Common myeloid progenitor, CD34-positive (primary cell): ENCODE measurements at regions not wholly inside any gene's neighbourhood (a gene's known extent, or its start where the extent isn't known, plus 50 kb on each side); places are given as distances from the start of the nearest gene placed in this dataset.

Source experiments
- CTCF ChIA-PET: fragments of 350-600 bp; sonication (Branson Sonifier 250); formaldehyde crosslinking; loops from one replicate; lab custom pipeline; 2021; ENCODE audit warnings: antibody characterized with exemption; lab: Charles Lee
- POLR2A ChIA-PET: fragments of 350-600 bp; sonication (Branson Sonifier 250); formaldehyde crosslinking; loops from one replicate; lab custom pipeline; 2021; ENCODE audit warnings: antibody characterized with exemption; lab: Charles Lee
- DNase-seq, 3 donors: peaks; one replicate each; pipeline versions ENCODE4 v3.0.0 to v3.0.0-alpha.2; 2013
- H3K27ac ChIP-seq, 2 experiments: 1 replicate in 1 of 2; 2 replicates in 1 of 2; pipeline ENCODE4 v1.7.0; 2013; ENCODE audit warnings: inconsistent platforms in 2 of 2, low read length in 2 of 2, mild to moderate bottlenecking in 2 of 2, low read depth in 1 of 2, moderate library complexity in 1 of 2; ENCODE audit not compliant: severe bottlenecking in 2 of 2, insufficient read depth in 1 of 2, poor library complexity in 1 of 2
- H3K27me3 ChIP-seq, 5 experiments: replicated peaks in 2 of 5; 1 replicate in 3 of 5; 2 replicates in 2 of 5; pipeline versions ENCODE4 v1.6.1 to v1.7.0; 2013; ENCODE audit warnings: low read length in 4 of 5, mild to moderate bottlenecking in 2 of 5, moderate library complexity in 2 of 5, inconsistent platforms in 1 of 5; ENCODE audit not compliant: insufficient read depth in 5 of 5, control insufficient read depth in 4 of 5
- H3K36me3 ChIP-seq, 4 experiments: 1 replicate in 2 of 4; 2 replicates in 2 of 4; pipeline versions ENCODE4 v1.6.1 to v1.7.0; 2013; ENCODE audit warnings: low read length in 3 of 4, control low read depth in 1 of 4, mild to moderate bottlenecking in 1 of 4; ENCODE audit not compliant: control insufficient read depth in 4 of 4, insufficient read depth in 4 of 4
- H3K4me1 ChIP-seq, 4 experiments: 1 replicate in 3 of 4; 2 replicates in 1 of 4; pipeline versions ENCODE4 v1.6.1 to v1.7.1; 2013; ENCODE audit warnings: low read length in 3 of 4, mild to moderate bottlenecking in 3 of 4, control low read depth in 1 of 4, inconsistent platforms in 1 of 4, moderate library complexity in 1 of 4; ENCODE audit not compliant: control insufficient read depth in 4 of 4, insufficient read depth in 4 of 4; ENCODE audit errors: control extremely low read depth in 1 of 4
- H3K4me3 ChIP-seq, 7 experiments: 1 replicate in 4 of 7; 2 replicates in 3 of 7; pipeline versions ENCODE4 v1.5.1 to v1.7.0; 2013; ENCODE audit warnings: mild to moderate bottlenecking in 7 of 7, low read length in 6 of 7, moderate library complexity in 6 of 7, inconsistent platforms in 2 of 7, low read depth in 2 of 7, control low read depth in 1 of 7; ENCODE audit not compliant: insufficient read depth in 4 of 7, control insufficient read depth in 1 of 7; ENCODE audit errors: extremely low read depth in 1 of 7
- H3K9me3 ChIP-seq, 5 experiments: 1 replicate in 4 of 5; 2 replicates in 1 of 5; pipeline versions ENCODE4 v1.6.1 to v1.7.1; 2013; ENCODE audit warnings: low read length in 4 of 5, mild to moderate bottlenecking in 2 of 5, inconsistent platforms in 1 of 5, low read depth in 1 of 5, moderate library complexity in 1 of 5; ENCODE audit not compliant: control insufficient read depth in 4 of 5, insufficient read depth in 2 of 5; ENCODE audit errors: control extremely low read depth in 1 of 5
- WGBS: methylation state at CpG from one replicate; pipeline ENCODE4 v1.1.5; 2013; ENCODE audit not compliant: insufficient coverage; 5-methylcytosine and 5-hydroxymethylcytosine counted together

GRCh38 chr3:44108481-44108880 is 133.2 kb upstream of the TOPAZ1 start:
- POLR2A ChIA-PET: interaction anchor here (0.5 kb wide), 1 partner anchor 27 kb away, joined by 4 read pairs; no protein-coding TSS in a partner anchor
- Histone ChIP-seq H3K36me3 (no peaks in the 10 kb centered on the region), H3K4me1 (peaks cover 0 to 13% (median 0%) of the 10 kb centered on the region in 4 experiments), H3K4me3 (no peak overlapping the region), H3K9me3 (no peaks in the 10 kb centered on the region), H3K27ac (no peak overlapping the region), H3K27me3 (no peaks in the 10 kb centered on the region)
- 100% methylated on average over 3 of the region's 3 CpGs for WGBS
- no peak for DNase-seq
- CTCF ChIA-PET: interaction anchor here (1.8 kb wide), 1 partner anchor 18 kb away, joined by 4 read pairs; no protein-coding TSS in a partner anchor

- no peak overlapping the region for H3K27ac ChIP-seq
- no peak for DNase-seq
- no peaks in the 10 kb centered on the region for H3K9me3 ChIP-seq
- H3K36me3 ChIP-seq: no peaks in the 10 kb centered on the region
- POLR2A ChIA-PET: no interaction called here
- peaks cover 0 to 8% (median 0%) of the 10 kb centered on the region in 4 experiments for H3K4me1 ChIP-seq
- CTCF ChIA-PET: interaction anchor here (0.9 kb wide), 1 partner anchor 28 kb away, joined by 3 read pairs; no protein-coding TSS in a partner anchor
- H3K4me3 ChIP-seq: no peak overlapping the region
- peaks cover 0 to 3% (median 0%) of the 10 kb centered on the region in 5 experiments for H3K27me3 ChIP-seq
- 97% methylated on average over 6 of the region's 7 CpGs for WGBS
These were observed 131.8 kb upstream of the TOPAZ1 start for GRCh38 chr3:44109771-44110361.

GRCh38 chr3:44110648-44111047 is 131.0 kb upstream of the TOPAZ1 start:
- peaks cover 0 to 6% (median 0%) of the 10 kb centered on the region in 5 experiments for H3K27me3 ChIP-seq
- no peak overlapping the region for H3K4me3 ChIP-seq
- H3K36me3 ChIP-seq: no peaks in the 10 kb centered on the region
- CTCF ChIA-PET: interaction anchor here (0.9 kb wide), 1 partner anchor 27 kb away, joined by 3 read pairs; no protein-coding TSS in a partner anchor
- 92% methylated on average over 7 of the region's 9 CpGs for WGBS
- H3K27ac ChIP-seq: no peak overlapping the region
- no peak for DNase-seq
- POLR2A ChIA-PET: no interaction called here
- H3K9me3 ChIP-seq: no peaks in the 10 kb centered on the region
- peaks cover 0 to 1% (median 0%) of the 10 kb centered on the region in 4 experiments for H3K4me1 ChIP-seq

- Histone ChIP-seq H3K4me1 (no peaks in the 10 kb centered on the region), H3K36me3 (no peaks in the 10 kb centered on the region), H3K4me3 (no peak overlapping the region), H3K9me3 (no peaks in the 10 kb centered on the region), H3K27ac (no peak overlapping the region), H3K27me3 (peaks cover 0 to 7% (median 1%) of the 10 kb centered on the region in 5 experiments)
- CTCF ChIA-PET: no interaction called here
- 97% methylated on average over 2 of the region's 2 CpGs for WGBS
- DNase-seq: no peak
- POLR2A ChIA-PET: no interaction called here
These were observed 130.2 kb upstream of the TOPAZ1 start for GRCh38 chr3:44111482-44111881.

- H3K4me3 ChIP-seq: no peak overlapping the region
- CTCF ChIA-PET: interaction anchor here (0.9 to 1.7 kb wide), 11 partner anchors 9 to 568 kb away, joined by 3 to 8 read pairs (median 3); no protein-coding TSS in a partner anchor
- peak; percentile 27 to 58 (median 45) for DNase-seq
- H3K27ac ChIP-seq: no peak overlapping the region
- H3K36me3 ChIP-seq: no peaks in the 10 kb centered on the region
- POLR2A ChIA-PET: no interaction called here
- peaks cover 0 to 10% (median 4%) of the 10 kb centered on the region in 5 experiments for H3K27me3 ChIP-seq
- H3K4me1 ChIP-seq: no peaks in the 10 kb centered on the region
- 64% methylated on average over 10 of the region's 12 CpGs for WGBS
- H3K9me3 ChIP-seq: no peaks in the 10 kb centered on the region
These were observed 127.5 kb upstream of the TOPAZ1 start for GRCh38 chr3:44114142-44114541.

GRCh38 chr3:44117239-44117638 is 124.4 kb upstream of the TOPAZ1 start:
- H3K36me3 ChIP-seq: no peaks in the 10 kb centered on the region
- H3K27ac ChIP-seq: no peak overlapping the region
- no peaks in the 10 kb centered on the region for H3K4me1 ChIP-seq
- ChIA-PET POLR2A (no interaction called here), CTCF (interaction anchor here (1.1 to 1.7 kb wide), 3 partner anchors 8 to 12 kb away, joined by 3 read pairs; no protein-coding TSS in a partner anchor)
- WGBS: 90% methylated on average over 2 of the region's 2 CpGs
- H3K27me3 ChIP-seq: peaks cover 0 to 10% (median 7%) of the 10 kb centered on the region in 5 experiments
- no peak for DNase-seq
- no peaks in the 10 kb centered on the region for H3K9me3 ChIP-seq
- no peak overlapping the region for H3K4me3 ChIP-seq

GRCh38 chr3:44117736-44118135 is 124.0 kb upstream of the TOPAZ1 start:
- ChIA-PET POLR2A (no interaction called here), CTCF (interaction anchor here (1.1 to 1.7 kb wide), 2 partner anchors 9 to 13 kb away, joined by 3 read pairs; no protein-coding TSS in a partner anchor)
- no peak overlapping the region for H3K27ac ChIP-seq
- H3K9me3 ChIP-seq: no peaks in the 10 kb centered on the region
- H3K27me3 ChIP-seq: peaks cover 0 to 10% (median 7%) of the 10 kb centered on the region in 5 experiments
- 96% methylated on average over 3 of the region's 5 CpGs for WGBS
- H3K4me1 ChIP-seq: no peaks in the 10 kb centered on the region
- no peak for DNase-seq
- H3K36me3 ChIP-seq: no peaks in the 10 kb centered on the region
- H3K4me3 ChIP-seq: no peak overlapping the region
